WTC11 (cell line): ENCODE measurements at regions not wholly inside any gene's neighbourhood (a gene's known extent, or its start where the extent isn't known, plus 50 kb on each side); places are given as distances from the start of the nearest gene placed in this dataset.

ENCODE experiments used
- ATAC-seq: fragments of 200-7000 bp; cut with Tn5 transposase; 2 replicates; pipeline ENCODE4 v1.10.0; 2021; ENCODE audit warnings: mild to moderate bottlenecking, moderate library complexity
- CTCF ChIA-PET: fragments of 300-600 bp; sonication (Branson Sonifier 250); formaldehyde crosslinking; loops from one replicate; lab custom pipeline; 2021; ENCODE audit warnings: antibody characterized with exemption; lab: Charles Lee
- POLR2A ChIA-PET: fragments of 350-600 bp; sonication (Branson Sonifier 250); formaldehyde crosslinking; loops from one replicate; lab custom pipeline; 2021; ENCODE audit warnings: antibody characterized with exemption; lab: Charles Lee
- DNase-seq: peaks from one replicate; pipeline ENCODE4 v3.0.0; 2021; ENCODE audit warnings: low spot score
- H3K27ac Mint-ChIP-seq: 2 replicates; pipeline ENCODE4 v1.8.0; 2021; ENCODE audit warnings: mixed read lengths
- H3K27me3 Mint-ChIP-seq: 2 replicates; pipeline ENCODE4 v1.8.0; 2021; ENCODE audit warnings: low read depth, mild to moderate bottlenecking, moderate library complexity, mixed read lengths
- H3K36me3 Mint-ChIP-seq: 2 replicates; pipeline ENCODE4 v1.8.0; 2021; ENCODE audit warnings: mixed read lengths
- H3K4me1 Mint-ChIP-seq: 2 replicates; pipeline ENCODE4 v1.8.0; 2022; ENCODE audit warnings: mixed read lengths
- H3K4me3 Mint-ChIP-seq: 2 replicates; pipeline ENCODE4 v1.8.0; 2021; ENCODE audit warnings: mild to moderate bottlenecking, moderate library complexity, mixed read lengths
- H3K9me3 Mint-ChIP-seq: 2 replicates; pipeline ENCODE4 v1.8.0; 2021; ENCODE audit warnings: mixed read lengths
- CDX4 ChIP-seq: fragments of 250-450 bp; sonication (Bioruptor Pico); IDR thresholded peaks from 2 replicates; pipeline ENCODE4 v1.9.0; 2021; ENCODE audit warnings: moderate library complexity, mild to moderate bottlenecking, inconsistent platforms, borderline replicate concordance
- E2F1 ChIP-seq: sonication (generic); formaldehyde crosslinking; IDR thresholded peaks from 2 replicates; pipeline ENCODE4 v1.8.0; 2022; ENCODE audit warnings: mild to moderate bottlenecking, missing genetic modification reagents
- ETV6 ChIP-seq: sonication (generic); formaldehyde crosslinking; IDR thresholded peaks from 2 replicates; pipeline ENCODE4 v1.8.1; 2022; ENCODE audit warnings: mild to moderate bottlenecking, missing genetic modification reagents
- KAT7 ChIP-seq: sonication (generic); formaldehyde crosslinking; IDR thresholded peaks from 2 replicates; pipeline ENCODE4 v1.8.1; 2023; ENCODE audit warnings: missing genetic modification reagents, mild to moderate bottlenecking, borderline replicate concordance
- NR1H2 ChIP-seq: sonication (generic); formaldehyde crosslinking; IDR thresholded peaks from 2 replicates; pipeline ENCODE4 v1.9.0; 2021; ENCODE audit warnings: mild to moderate bottlenecking, moderate library complexity, missing genetic modification reagents
- OVOL2 ChIP-seq: fragments of 250-450 bp; sonication (Bioruptor Pico); IDR thresholded peaks from 2 replicates; pipeline ENCODE4 v1.9.0; 2021; ENCODE audit warnings: mild to moderate bottlenecking, borderline replicate concordance
- RELA ChIP-seq: sonication (generic); formaldehyde crosslinking; IDR thresholded peaks from 2 replicates; pipeline ENCODE4 v1.8.1; 2022; ENCODE audit warnings: missing genetic modification reagents, mild to moderate bottlenecking, borderline replicate concordance
- SMAD3 ChIP-seq: sonication (generic); formaldehyde crosslinking; IDR thresholded peaks from 2 replicates; pipeline ENCODE4 v1.8.0; 2022; ENCODE audit warnings: missing genetic modification reagents, mild to moderate bottlenecking, borderline replicate concordance
- SOX15 ChIP-seq: fragments of 250-450 bp; sonication (Bioruptor Pico); IDR thresholded peaks from 2 replicates; pipeline ENCODE4 v1.9.0; 2021; ENCODE audit warnings: mild to moderate bottlenecking
- SP1 ChIP-seq: sonication (generic); formaldehyde crosslinking; conservative IDR thresholded peaks from 2 replicates; pipeline ENCODE4 v1.8.1; 2022; ENCODE audit warnings: missing genetic modification reagents
- USF2 ChIP-seq: sonication (generic); formaldehyde crosslinking; IDR thresholded peaks from 2 replicates; pipeline ENCODE4 v1.8.1; 2023; ENCODE audit warnings: mild to moderate bottlenecking, missing genetic modification reagents, moderate library complexity
- ZNF138 ChIP-seq: sonication (generic); formaldehyde crosslinking; conservative IDR thresholded peaks from 2 replicates; pipeline ENCODE4 v1.8.1; 2022; ENCODE audit warnings: mild to moderate bottlenecking, moderate library complexity, missing genetic modification reagents
- ZNF416 ChIP-seq: fragments of 250-450 bp; sonication (Bioruptor Pico); IDR thresholded peaks from 2 replicates; pipeline ENCODE4 v1.9.0; 2021; ENCODE audit warnings: mild to moderate bottlenecking, inconsistent platforms
- ZNF532 ChIP-seq: fragments of 250-450 bp; sonication (Bioruptor Pico); IDR thresholded peaks from 2 replicates; pipeline ENCODE4 v1.9.0; 2021; ENCODE audit warnings: mild to moderate bottlenecking, borderline replicate concordance
- ZNF671 ChIP-seq: fragments of 250-450 bp; sonication (Bioruptor Pico); IDR thresholded peaks from 2 replicates; pipeline ENCODE4 v1.8.0; 2021; ENCODE audit warnings: mild to moderate bottlenecking

GRCh38 chr20:51955756-51956155 is 153.4 kb upstream of the SALL4 start:
- POLR2A ChIA-PET: interaction anchor here (0.7 kb wide), 1 partner anchor 51 kb away, joined by 8 read pairs; no protein-coding TSS in a partner anchor
- no peaks in the 10 kb centered on the region for H3K27me3 Mint-ChIP-seq
- CTCF ChIA-PET: no interaction called here
- TF ChIP-seq USF2 (CRISPR knock-in tag) (no peak), SMAD3 (no peak)
- H3K9me3 Mint-ChIP-seq: peaks cover 4% of the 10 kb centered on the region
- H3K36me3 Mint-ChIP-seq: peaks cover 4% of the 10 kb centered on the region; the same call in 1 of the 2 replicates
- DNase-seq (no peak), ATAC-seq (no peak)
- H3K4me1 Mint-ChIP-seq: peaks cover 35% of the 10 kb centered on the region
- H3K27ac Mint-ChIP-seq: no peak overlapping the region
- no peak overlapping the region for H3K4me3 Mint-ChIP-seq

GRCh38 chr20:51953731-51954340 is 151.5 kb upstream of the SALL4 start:
- Mint-ChIP-seq H3K27ac (peak overlapping the region; percentile 95), H3K27me3 (no peaks in the 10 kb centered on the region), H3K4me3 (no peak overlapping the region), H3K36me3 (peaks cover 4% of the 10 kb centered on the region; the same call in 1 of the 2 replicates), H3K4me1 (peaks cover 23% of the 10 kb centered on the region), H3K9me3 (peaks cover 4% of the 10 kb centered on the region)
- DNase-seq (no peak), ATAC-seq (peak; percentile 41)
- ChIA-PET CTCF (interaction anchor here (0.6 to 0.7 kb wide), 2 partner anchors 153 to 1963 kb away, joined by 3 read pairs; no protein-coding TSS in a partner anchor), POLR2A (no interaction called here)
- peak; percentile 68 for TF ChIP-seq USF2 (CRISPR knock-in tag)
- no peak for TF ChIP-seq KAT7

GRCh38 chr20:51950926-51951325 is 148.6 kb upstream of the SALL4 start:
- ATAC-seq (no peak), DNase-seq (no peak)
- no peak overlapping the region for H3K4me3 Mint-ChIP-seq
- POLR2A ChIA-PET: no interaction called here
- H3K9me3 Mint-ChIP-seq: peaks cover 4% of the 10 kb centered on the region
- no peaks in the 10 kb centered on the region for H3K27me3 Mint-ChIP-seq
- H3K36me3 Mint-ChIP-seq: peaks cover 4% of the 10 kb centered on the region; the same call in 1 of the 2 replicates
- H3K27ac Mint-ChIP-seq: no peak overlapping the region; the same call in 1 of the 2 replicates
- TF ChIP-seq ZNF138: no peak
- no peak for TF ChIP-seq SP1 (CRISPR knock-in tag)
- no peak for TF ChIP-seq ETV6 (CRISPR knock-in tag)
- TF ChIP-seq OVOL2 (CRISPR knock-in tag): no peak
- no peak for TF ChIP-seq ZNF416 (CRISPR knock-in tag)
- no peak for TF ChIP-seq SMAD3
- TF ChIP-seq NR1H2: no peak
- TF ChIP-seq SOX15 (CRISPR knock-in tag): no peak
- TF ChIP-seq RELA (CRISPR knock-in tag): no peak
- TF ChIP-seq ZNF671 (CRISPR knock-in tag): no peak
- TF ChIP-seq E2F1 (CRISPR knock-in tag): no peak
- TF ChIP-seq CDX4 (CRISPR knock-in tag): no peak
- TF ChIP-seq ZNF532 (CRISPR knock-in tag): no peak
- CTCF ChIA-PET: interaction anchor here (1.1 kb wide), 1 partner anchor 15 kb away, joined by 3 read pairs; no protein-coding TSS in a partner anchor
- H3K4me1 Mint-ChIP-seq: peaks cover 15% of the 10 kb centered on the region
